GM06990 (cell line): ENCODE measurements at regions not wholly inside any gene's neighbourhood (a gene's known extent, or its start where the extent isn't known, plus 50 kb on each side); places are given as distances from the start of the nearest gene placed in this dataset.

Experiments used
- DNase-seq: peaks from one replicate; pipeline ENCODE4 v3.0.0-alpha.2; 2011; ENCODE audit not compliant: insufficient read length; ENCODE audit errors: extremely low read depth
- H3K27me3 ChIP-seq: replicated peaks from 2 replicates; pipeline ENCODE4 v1.6.0; 2011; ENCODE audit warnings: low read length; ENCODE audit not compliant: control insufficient read depth, insufficient read depth
- H3K36me3 ChIP-seq: 2 replicates; pipeline ENCODE4 v1.5.1; 2011; ENCODE audit warnings: low read length; ENCODE audit not compliant: control insufficient read depth, insufficient read depth
- H3K4me3 ChIP-seq: replicated peaks from 2 replicates; pipeline ENCODE4 v1.5.1; 2011; ENCODE audit warnings: low read depth, mild to moderate bottlenecking, control low read depth, low read length
- TF ChIP-seq, protein P1 (sequence below): IDR thresholded peaks from 2 replicates; pipeline ENCODE4 v1.5.1; 2011; ENCODE audit warnings: low read length, control low read depth, mild to moderate bottlenecking, inconsistent platforms; ENCODE audit not compliant: insufficient read depth, poor library complexity, severe bottlenecking

DNA sequence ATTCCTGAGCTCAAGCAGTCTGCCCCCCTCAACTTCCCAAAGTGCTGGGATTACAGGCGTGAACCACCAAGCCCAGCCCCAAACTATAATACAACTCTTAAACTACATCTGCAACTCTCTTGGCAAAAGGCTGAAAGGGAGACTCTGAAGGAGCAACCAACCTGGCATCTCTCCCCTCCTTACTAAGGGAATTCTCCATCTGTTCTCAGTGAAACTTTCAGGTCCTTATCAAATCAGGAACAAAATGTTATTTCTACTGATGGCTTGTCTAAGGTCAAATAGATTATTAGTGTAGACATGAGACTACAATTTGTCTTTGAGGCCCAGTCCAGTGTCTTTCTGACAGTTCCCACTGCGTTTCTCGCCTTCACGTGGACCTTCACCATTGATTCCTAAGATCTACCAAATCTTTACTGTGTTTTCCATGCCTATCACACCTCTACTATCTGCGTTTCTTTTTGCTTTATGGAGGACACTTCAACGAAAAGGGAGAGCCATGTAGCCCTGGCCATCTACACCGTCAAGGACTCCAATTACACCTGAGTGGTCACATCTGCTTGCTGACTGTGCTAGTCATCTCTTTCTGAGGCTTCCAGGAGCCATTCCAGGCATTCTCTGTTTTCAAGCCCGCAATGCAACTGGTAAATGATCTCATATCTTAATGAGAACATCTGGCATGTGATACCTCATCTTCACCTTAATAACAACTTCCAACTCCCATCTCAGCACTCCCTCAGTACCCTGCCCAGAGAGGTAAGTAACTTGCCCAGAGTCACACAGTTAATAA lies 405.7 kb upstream of the CITED2 start:
- no peak for DNase-seq
- Histone ChIP-seq H3K36me3 (no peaks in the 10 kb centered on the region), H3K4me3 (no peak overlapping the region), H3K27me3 (no peaks in the 10 kb centered on the region)
- TF ChIP-seq, protein P1, sequence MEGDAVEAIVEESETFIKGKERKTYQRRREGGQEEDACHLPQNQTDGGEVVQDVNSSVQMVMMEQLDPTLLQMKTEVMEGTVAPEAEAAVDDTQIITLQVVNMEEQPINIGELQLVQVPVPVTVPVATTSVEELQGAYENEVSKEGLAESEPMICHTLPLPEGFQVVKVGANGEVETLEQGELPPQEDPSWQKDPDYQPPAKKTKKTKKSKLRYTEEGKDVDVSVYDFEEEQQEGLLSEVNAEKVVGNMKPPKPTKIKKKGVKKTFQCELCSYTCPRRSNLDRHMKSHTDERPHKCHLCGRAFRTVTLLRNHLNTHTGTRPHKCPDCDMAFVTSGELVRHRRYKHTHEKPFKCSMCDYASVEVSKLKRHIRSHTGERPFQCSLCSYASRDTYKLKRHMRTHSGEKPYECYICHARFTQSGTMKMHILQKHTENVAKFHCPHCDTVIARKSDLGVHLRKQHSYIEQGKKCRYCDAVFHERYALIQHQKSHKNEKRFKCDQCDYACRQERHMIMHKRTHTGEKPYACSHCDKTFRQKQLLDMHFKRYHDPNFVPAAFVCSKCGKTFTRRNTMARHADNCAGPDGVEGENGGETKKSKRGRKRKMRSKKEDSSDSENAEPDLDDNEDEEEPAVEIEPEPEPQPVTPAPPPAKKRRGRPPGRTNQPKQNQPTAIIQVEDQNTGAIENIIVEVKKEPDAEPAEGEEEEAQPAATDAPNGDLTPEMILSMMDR: no peak

DNA sequence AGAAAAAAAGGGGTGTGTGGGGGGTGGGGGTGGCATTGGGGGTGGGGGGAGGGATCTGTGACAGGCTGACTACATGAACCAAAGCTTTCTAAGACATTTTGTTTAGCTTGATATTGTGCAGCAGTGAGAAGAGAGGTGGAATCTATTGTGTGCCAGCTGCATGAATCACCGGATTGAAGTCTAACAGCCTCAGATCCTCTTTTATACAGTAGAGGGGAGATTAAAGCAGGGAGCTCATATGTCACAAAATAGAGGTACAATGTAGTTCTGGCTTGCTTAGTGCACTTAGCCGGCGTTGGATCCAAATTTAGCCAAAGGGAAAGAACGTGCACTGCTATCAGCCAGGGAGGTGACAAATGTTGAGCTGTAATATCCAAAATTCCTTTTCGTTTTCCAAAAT lies 404.2 kb upstream of the CITED2 start:
- H3K27me3 ChIP-seq: no peaks in the 10 kb centered on the region
- DNase-seq: no peak
- H3K36me3 ChIP-seq: no peaks in the 10 kb centered on the region
- TF ChIP-seq, protein P1: no peak
- H3K4me3 ChIP-seq: no peak overlapping the region

DNA sequence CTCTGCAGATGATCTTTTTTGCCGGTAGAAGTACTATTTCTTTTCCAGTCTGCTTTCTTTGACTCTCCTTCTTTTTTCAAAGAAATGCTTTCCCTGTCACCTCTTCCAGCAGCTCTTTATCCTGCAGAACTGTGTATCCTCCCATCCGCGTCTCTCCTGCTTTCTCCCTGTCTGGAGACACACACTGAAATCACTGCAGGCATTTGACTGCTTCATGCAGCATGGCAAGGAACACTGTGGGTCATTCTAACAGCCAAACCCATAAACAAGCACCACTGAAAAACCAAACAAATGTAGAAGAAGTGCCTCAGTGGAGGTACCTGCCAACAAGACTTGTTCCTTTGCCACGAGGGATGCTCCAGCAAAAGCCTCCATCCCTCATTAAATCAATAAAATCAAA lies 403.7 kb upstream of the CITED2 start:
- H3K27me3 ChIP-seq: no peaks in the 10 kb centered on the region
- no peak overlapping the region for H3K4me3 ChIP-seq
- no peak for DNase-seq
- H3K36me3 ChIP-seq: no peaks in the 10 kb centered on the region
- TF ChIP-seq, protein P1: no peak

DNA sequence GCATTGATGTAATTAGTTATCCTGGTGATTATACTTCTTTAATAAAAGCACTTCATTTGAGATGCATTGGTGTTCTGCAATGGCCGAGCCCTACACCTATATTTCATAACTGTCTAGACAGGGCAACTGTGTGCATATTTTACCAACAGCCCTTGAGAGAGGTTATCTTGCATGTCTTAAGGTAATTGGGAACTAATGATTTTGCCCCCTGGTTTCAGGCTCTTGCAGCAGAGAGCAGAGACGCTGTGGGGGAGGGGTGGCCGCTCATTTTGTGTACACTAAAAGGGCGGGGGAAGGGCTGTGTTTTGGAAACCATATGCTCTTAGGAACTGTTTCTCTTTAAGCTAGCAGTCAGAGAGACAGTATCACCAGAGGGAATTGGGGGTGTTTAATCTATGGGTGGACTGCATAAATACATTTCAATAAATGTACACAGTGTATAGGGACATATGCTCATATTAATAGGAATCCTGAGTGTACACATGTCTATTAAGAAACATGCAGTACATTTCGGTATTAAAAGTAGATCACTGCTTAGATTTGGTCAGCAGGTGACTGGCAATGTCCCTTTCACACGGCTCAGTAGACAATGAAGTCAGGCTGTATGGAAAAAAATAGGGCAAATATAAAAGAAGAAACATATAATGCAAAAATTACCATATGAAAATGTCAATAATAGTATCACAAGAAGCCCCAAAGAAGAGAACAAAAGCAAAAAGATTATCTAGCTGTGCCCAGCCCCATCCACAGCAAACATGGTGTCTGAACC lies 402.9 kb upstream of the CITED2 start:
- Histone ChIP-seq H3K36me3 (no peaks in the 10 kb centered on the region), H3K4me3 (no peak overlapping the region), H3K27me3 (no peaks in the 10 kb centered on the region)
- TF ChIP-seq, protein P1: no peak
- DNase-seq: no peak

DNA sequence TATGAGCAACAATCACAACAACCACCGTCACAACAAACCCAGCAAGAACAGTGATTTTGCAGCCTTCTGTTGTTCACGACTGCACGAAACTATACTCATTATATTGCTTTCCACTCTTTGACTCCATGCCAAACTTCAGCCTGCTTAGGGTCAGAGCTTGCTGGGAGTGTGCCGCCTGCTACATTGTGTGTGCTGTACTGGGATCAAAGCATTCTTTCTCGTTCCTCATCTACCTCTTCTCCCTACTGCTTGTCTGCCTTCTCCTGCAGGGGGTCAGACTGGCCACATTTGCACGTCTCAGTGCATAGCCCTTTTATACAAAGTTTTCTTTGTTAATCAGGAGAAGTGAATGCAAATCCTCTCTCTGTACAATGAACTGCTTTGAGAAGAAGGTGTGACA lies 401.6 kb upstream of the CITED2 start:
- DNase-seq: no peak
- no peaks in the 10 kb centered on the region for H3K27me3 ChIP-seq
- H3K36me3 ChIP-seq: no peaks in the 10 kb centered on the region
- no peak overlapping the region for H3K4me3 ChIP-seq
- TF ChIP-seq, protein P1: no peak
